DOHH2 (cell line): ENCODE measurements at regions not wholly inside any gene's neighbourhood (a gene's known extent, or its start where the extent isn't known, plus 50 kb on each side); places are given as distances from the start of the nearest gene placed in this dataset.

Experiments
- EZH2phosphoT487 ChIP-seq: fragments of 200-600 bp; sonication (generic); IDR thresholded peaks from 2 replicates; pipeline ENCODE4 v1.6.1; 2017; ENCODE audit warnings: borderline replicate concordance, mild to moderate bottlenecking, antibody characterized with exemption, low read length, moderate library complexity, mixed read lengths
- TF ChIP-seq, protein P1 (sequence below): fragments of 200-600 bp; sonication (generic); IDR thresholded peaks from one replicate; pipeline ENCODE4 v1.5.1; 2014; ENCODE audit warnings: antibody characterized with exemption, mild to moderate bottlenecking, low read depth, low read length; ENCODE audit not compliant: poor library complexity, severe bottlenecking

- TF ChIP-seq, protein P1, sequence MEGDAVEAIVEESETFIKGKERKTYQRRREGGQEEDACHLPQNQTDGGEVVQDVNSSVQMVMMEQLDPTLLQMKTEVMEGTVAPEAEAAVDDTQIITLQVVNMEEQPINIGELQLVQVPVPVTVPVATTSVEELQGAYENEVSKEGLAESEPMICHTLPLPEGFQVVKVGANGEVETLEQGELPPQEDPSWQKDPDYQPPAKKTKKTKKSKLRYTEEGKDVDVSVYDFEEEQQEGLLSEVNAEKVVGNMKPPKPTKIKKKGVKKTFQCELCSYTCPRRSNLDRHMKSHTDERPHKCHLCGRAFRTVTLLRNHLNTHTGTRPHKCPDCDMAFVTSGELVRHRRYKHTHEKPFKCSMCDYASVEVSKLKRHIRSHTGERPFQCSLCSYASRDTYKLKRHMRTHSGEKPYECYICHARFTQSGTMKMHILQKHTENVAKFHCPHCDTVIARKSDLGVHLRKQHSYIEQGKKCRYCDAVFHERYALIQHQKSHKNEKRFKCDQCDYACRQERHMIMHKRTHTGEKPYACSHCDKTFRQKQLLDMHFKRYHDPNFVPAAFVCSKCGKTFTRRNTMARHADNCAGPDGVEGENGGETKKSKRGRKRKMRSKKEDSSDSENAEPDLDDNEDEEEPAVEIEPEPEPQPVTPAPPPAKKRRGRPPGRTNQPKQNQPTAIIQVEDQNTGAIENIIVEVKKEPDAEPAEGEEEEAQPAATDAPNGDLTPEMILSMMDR, result no peak
- TF ChIP-seq EZH2phosphoT487, result no peak
Measured at GRCh38 chr5:173501271-173501670, 115.2 kb downstream of the BOD1 start.
